ENCODE measurements at regions not wholly inside any gene's neighbourhood (a gene's known extent, or its start where the extent isn't known, plus 50 kb on each side); places are given as distances from the start of the nearest gene placed in this dataset.

- TF ChIP-seq CTCF (IDR thresholded peaks at IDR 0.05) (no peak), POLR2AphosphoS5 (IDR thresholded peaks at IDR 0.05) (no peak), POLR2A (IDR thresholded peaks at IDR 0.05) (no peak)
These were observed 166.5 kb upstream of the SPRY1 start for GRCh38 chr4:123230061-123230460.
